Keratinocyte (primary cell): ENCODE measurements at regions not wholly inside any gene's neighbourhood (a gene's known extent, or its start where the extent isn't known, plus 50 kb on each side); places are given as distances from the start of the nearest gene placed in this dataset.

Experiments
- CTCF ChIP-seq, 3 experiments: IDR thresholded peaks in 1 of 3; conservative IDR thresholded peaks in 1 of 3; optimal IDR thresholded peaks in 1 of 3; 2 replicates in 2 of 3; 3 replicates in 1 of 3; pipeline versions ENCODE3 to v1.5.1; 2011; ENCODE audit warnings: low read length in 3 of 3, mild to moderate bottlenecking in 3 of 3, moderate library complexity in 2 of 3, control low read depth in 1 of 3, inconsistent platforms in 1 of 3; ENCODE audit not compliant: insufficient read depth in 2 of 3; ENCODE audit errors: extremely low read depth in 1 of 3
- EZH2 ChIP-seq: IDR thresholded peaks from one replicate; pipeline ENCODE4 v1.6.1; 2012; ENCODE audit warnings: inconsistent platforms, mild to moderate bottlenecking, low read length, moderate library complexity

- TF ChIP-seq CTCF (optimal IDR thresholded peaks at IDR 0.05 in 1 of 3, IDR thresholded peaks at IDR 0.05 in 1 of 3, conservative IDR thresholded peaks at IDR 0.05 in 1 of 3; ENCODE audit: extremely low read depth in 1 of 3, insufficient read depth in 2 of 3, low read length in 3 of 3) (no peak), EZH2 (no peak)
These were observed 1267.3 kb downstream of the BRD1 start for GRCh38 chr22:48560389-48560751.
